WTC11 (cell line): ENCODE measurements at regions not wholly inside any gene's neighbourhood (a gene's known extent, or its start where the extent isn't known, plus 50 kb on each side); places are given as distances from the start of the nearest gene placed in this dataset.

Experiments
- ATAC-seq: fragments of 200-7000 bp; cut with Tn5 transposase; 2 replicates; pipeline ENCODE4 v1.10.0; 2021; ENCODE audit warnings: mild to moderate bottlenecking, moderate library complexity
- CTCF ChIA-PET: fragments of 300-600 bp; sonication (Branson Sonifier 250); formaldehyde crosslinking; loops from one replicate; lab custom pipeline; 2021; ENCODE audit warnings: antibody characterized with exemption; lab: Charles Lee
- POLR2A ChIA-PET: fragments of 350-600 bp; sonication (Branson Sonifier 250); formaldehyde crosslinking; loops from one replicate; lab custom pipeline; 2021; ENCODE audit warnings: antibody characterized with exemption; lab: Charles Lee
- DNase-seq: peaks from one replicate; pipeline ENCODE4 v3.0.0; 2021; ENCODE audit warnings: low spot score
- H3K27ac Mint-ChIP-seq: 2 replicates; pipeline ENCODE4 v1.8.0; 2021; ENCODE audit warnings: mixed read lengths
- H3K27me3 Mint-ChIP-seq: 2 replicates; pipeline ENCODE4 v1.8.0; 2021; ENCODE audit warnings: low read depth, mild to moderate bottlenecking, moderate library complexity, mixed read lengths
- H3K36me3 Mint-ChIP-seq: 2 replicates; pipeline ENCODE4 v1.8.0; 2021; ENCODE audit warnings: mixed read lengths
- H3K4me1 Mint-ChIP-seq: 2 replicates; pipeline ENCODE4 v1.8.0; 2022; ENCODE audit warnings: mixed read lengths
- H3K4me3 Mint-ChIP-seq: 2 replicates; pipeline ENCODE4 v1.8.0; 2021; ENCODE audit warnings: mild to moderate bottlenecking, moderate library complexity, mixed read lengths
- H3K9me3 Mint-ChIP-seq: 2 replicates; pipeline ENCODE4 v1.8.0; 2021; ENCODE audit warnings: mixed read lengths
- CREB1 ChIP-seq: sonication (generic); formaldehyde crosslinking; IDR thresholded peaks from 2 replicates; pipeline ENCODE4 v1.8.0; 2023; ENCODE audit warnings: mild to moderate bottlenecking, missing genetic modification reagents
- EMX1 ChIP-seq: fragments of 250-450 bp; sonication (Bioruptor Pico); IDR thresholded peaks from 2 replicates; pipeline ENCODE4 v1.8.0; 2021; ENCODE audit warnings: mild to moderate bottlenecking
- FOXJ3 ChIP-seq: sonication (generic); formaldehyde crosslinking; IDR thresholded peaks from 2 replicates; pipeline ENCODE4 v1.9.0; 2021; ENCODE audit warnings: missing genetic modification reagents, mild to moderate bottlenecking, borderline replicate concordance
- GRHL2 ChIP-seq: fragments of 250-450 bp; sonication (Bioruptor Pico); IDR thresholded peaks from 2 replicates; pipeline ENCODE4 v1.8.0; 2022; ENCODE audit warnings: mild to moderate bottlenecking, moderate library complexity; ENCODE audit not compliant: insufficient replicate concordance, severe bottlenecking
- GTF2I ChIP-seq: fragments of 250-450 bp; sonication (Bioruptor Pico); conservative IDR thresholded peaks from 2 replicates; pipeline ENCODE4 v1.4.0; 2021; ENCODE audit warnings: mild to moderate bottlenecking
- IRF2 ChIP-seq: sonication (generic); formaldehyde crosslinking; IDR thresholded peaks from 2 replicates; pipeline ENCODE4 v1.8.0; 2022; ENCODE audit warnings: low read depth, missing genetic modification reagents, borderline replicate concordance
- JAZF1 ChIP-seq: fragments of 250-450 bp; sonication (Bioruptor Pico); IDR thresholded peaks from 2 replicates; pipeline ENCODE4 v1.9.0; 2021; ENCODE audit warnings: moderate library complexity, mild to moderate bottlenecking, inconsistent platforms
- NFATC4 ChIP-seq: fragments of 250-450 bp; sonication (Bioruptor Pico); IDR thresholded peaks from 2 replicates; pipeline ENCODE4 v1.9.0; 2021; ENCODE audit warnings: mild to moderate bottlenecking
- NFE2L1 ChIP-seq: sonication (generic); formaldehyde crosslinking; IDR thresholded peaks from 2 replicates; pipeline ENCODE4 v1.8.1; 2023; ENCODE audit warnings: missing genetic modification reagents
- TEAD1 ChIP-seq: sonication (generic); formaldehyde crosslinking; IDR thresholded peaks from 2 replicates; pipeline ENCODE4 v1.8.0; 2022; ENCODE audit warnings: mild to moderate bottlenecking, missing genetic modification reagents
- ZBTB21 ChIP-seq: sonication (generic); formaldehyde crosslinking; IDR thresholded peaks from 2 replicates; pipeline ENCODE4 v1.8.1; 2023; ENCODE audit warnings: mild to moderate bottlenecking, missing genetic modification reagents, borderline replicate concordance
- ZNF232 ChIP-seq: sonication (generic); formaldehyde crosslinking; IDR thresholded peaks from 2 replicates; pipeline ENCODE4 v1.8.0; 2022; ENCODE audit warnings: mild to moderate bottlenecking, missing genetic modification reagents
- ZNF416 ChIP-seq: fragments of 250-450 bp; sonication (Bioruptor Pico); IDR thresholded peaks from 2 replicates; pipeline ENCODE4 v1.9.0; 2021; ENCODE audit warnings: mild to moderate bottlenecking, inconsistent platforms
- ZNF671 ChIP-seq: fragments of 250-450 bp; sonication (Bioruptor Pico); IDR thresholded peaks from 2 replicates; pipeline ENCODE4 v1.8.0; 2021; ENCODE audit warnings: mild to moderate bottlenecking
- TF ChIP-seq, protein P1 (sequence below): sonication (generic); formaldehyde crosslinking; IDR thresholded peaks from 2 replicates; pipeline ENCODE4 v1.8.1; 2022; ENCODE audit warnings: missing genetic modification reagents, borderline replicate concordance
- TF ChIP-seq, protein P2 (sequence below): sonication (generic); formaldehyde crosslinking; IDR thresholded peaks from 2 replicates; pipeline ENCODE4 v1.8.0; 2023; ENCODE audit warnings: missing genetic modification reagents, mild to moderate bottlenecking, borderline replicate concordance
- TF ChIP-seq, protein P3 (sequence below): sonication (generic); formaldehyde crosslinking; IDR thresholded peaks from 2 replicates; pipeline ENCODE4 v1.8.0; 2023; ENCODE audit warnings: missing genetic modification reagents
- TF ChIP-seq, protein P4 (sequence below): sonication (generic); formaldehyde crosslinking; IDR thresholded peaks from 2 replicates; pipeline ENCODE4 v1.8.1; 2023; ENCODE audit warnings: mild to moderate bottlenecking, missing genetic modification reagents, borderline replicate concordance
- TF ChIP-seq, protein P5 (sequence below): sonication (generic); formaldehyde crosslinking; IDR thresholded peaks from 2 replicates; pipeline ENCODE4 v1.8.0; 2022; ENCODE audit warnings: mild to moderate bottlenecking, missing genetic modification reagents
- TF ChIP-seq, protein P6 (sequence below): fragments of 250-450 bp; sonication (Bioruptor Pico); IDR thresholded peaks from 2 replicates; pipeline ENCODE4 v1.9.0; 2021; ENCODE audit warnings: moderate library complexity, mild to moderate bottlenecking, inconsistent platforms, borderline replicate concordance

DNA sequence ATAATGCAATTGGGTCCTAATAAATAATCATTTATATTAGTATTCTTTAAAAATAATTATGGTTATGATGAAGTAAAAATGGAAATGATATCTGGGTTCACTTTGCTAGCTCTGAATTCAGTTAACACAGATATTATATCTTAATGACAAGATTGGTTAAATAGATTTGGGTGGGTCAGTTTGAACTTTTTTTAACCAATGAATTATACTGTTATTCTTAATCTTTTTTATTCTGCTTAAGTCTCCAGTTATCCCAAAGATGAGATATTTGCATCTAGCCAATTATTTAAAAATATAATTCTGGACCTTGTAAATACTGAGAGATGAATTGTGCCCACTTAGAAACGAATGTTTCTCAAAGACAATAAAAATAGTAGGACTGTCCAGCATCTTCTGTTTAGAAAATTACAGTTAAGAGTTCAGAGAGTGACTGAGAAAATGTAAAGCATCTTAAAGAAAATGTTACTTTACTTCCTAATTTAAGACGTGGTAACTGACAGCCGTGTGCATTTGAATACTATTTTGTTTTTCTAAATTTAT is 345.2 kb downstream of the USP25 start:
- Mint-ChIP-seq H3K4me3 (no peak overlapping the region), H3K4me1 (peaks cover 10% of the 10 kb centered on the region), H3K9me3 (no peaks in the 10 kb centered on the region), H3K27me3 (no peaks in the 10 kb centered on the region), H3K27ac (no peak overlapping the region), H3K36me3 (no peaks in the 10 kb centered on the region)
- ATAC-seq, result no peak
- CTCF ChIA-PET, result interaction anchor here (0.8 kb wide), 1 partner anchor 255 kb away, joined by 3 read pairs; no protein-coding TSS in a partner anchor
- POLR2A ChIA-PET, result no interaction called here
- no peak for DNase-seq
- TF ChIP-seq JAZF1 (CRISPR knock-in tag) (no peak), ZNF232 (CRISPR knock-in tag) (no peak), NFE2L1 (no peak), NFATC4 (CRISPR knock-in tag) (no peak), IRF2 (CRISPR knock-in tag) (no peak), ZBTB21 (CRISPR knock-in tag) (no peak), FOXJ3 (CRISPR knock-in tag) (no peak), ZNF416 (CRISPR knock-in tag) (no peak), ZNF671 (no peak), EMX1 (CRISPR knock-in tag) (no peak), CREB1 (CRISPR knock-in tag) (no peak), GTF2I (no peak), TEAD1 (CRISPR knock-in tag) (no peak), GRHL2 (CRISPR knock-in tag) (no peak)
- TF ChIP-seq, protein P1, sequence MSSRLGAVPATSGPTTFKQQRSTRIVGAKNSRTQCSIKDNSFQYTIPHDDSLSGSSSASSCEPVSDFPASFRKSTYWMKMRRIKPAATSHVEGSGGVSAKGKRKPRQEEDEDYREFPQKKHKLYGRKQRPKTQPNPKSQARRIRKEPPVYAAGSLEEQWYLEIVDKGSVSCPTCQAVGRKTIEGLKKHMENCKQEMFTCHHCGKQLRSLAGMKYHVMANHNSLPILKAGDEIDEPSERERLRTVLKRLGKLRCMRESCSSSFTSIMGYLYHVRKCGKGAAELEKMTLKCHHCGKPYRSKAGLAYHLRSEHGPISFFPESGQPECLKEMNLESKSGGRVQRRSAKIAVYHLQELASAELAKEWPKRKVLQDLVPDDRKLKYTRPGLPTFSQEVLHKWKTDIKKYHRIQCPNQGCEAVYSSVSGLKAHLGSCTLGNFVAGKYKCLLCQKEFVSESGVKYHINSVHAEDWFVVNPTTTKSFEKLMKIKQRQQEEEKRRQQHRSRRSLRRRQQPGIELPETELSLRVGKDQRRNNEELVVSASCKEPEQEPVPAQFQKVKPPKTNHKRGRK (CRISPR knock-in tag), result no peak
- TF ChIP-seq, protein P2, sequence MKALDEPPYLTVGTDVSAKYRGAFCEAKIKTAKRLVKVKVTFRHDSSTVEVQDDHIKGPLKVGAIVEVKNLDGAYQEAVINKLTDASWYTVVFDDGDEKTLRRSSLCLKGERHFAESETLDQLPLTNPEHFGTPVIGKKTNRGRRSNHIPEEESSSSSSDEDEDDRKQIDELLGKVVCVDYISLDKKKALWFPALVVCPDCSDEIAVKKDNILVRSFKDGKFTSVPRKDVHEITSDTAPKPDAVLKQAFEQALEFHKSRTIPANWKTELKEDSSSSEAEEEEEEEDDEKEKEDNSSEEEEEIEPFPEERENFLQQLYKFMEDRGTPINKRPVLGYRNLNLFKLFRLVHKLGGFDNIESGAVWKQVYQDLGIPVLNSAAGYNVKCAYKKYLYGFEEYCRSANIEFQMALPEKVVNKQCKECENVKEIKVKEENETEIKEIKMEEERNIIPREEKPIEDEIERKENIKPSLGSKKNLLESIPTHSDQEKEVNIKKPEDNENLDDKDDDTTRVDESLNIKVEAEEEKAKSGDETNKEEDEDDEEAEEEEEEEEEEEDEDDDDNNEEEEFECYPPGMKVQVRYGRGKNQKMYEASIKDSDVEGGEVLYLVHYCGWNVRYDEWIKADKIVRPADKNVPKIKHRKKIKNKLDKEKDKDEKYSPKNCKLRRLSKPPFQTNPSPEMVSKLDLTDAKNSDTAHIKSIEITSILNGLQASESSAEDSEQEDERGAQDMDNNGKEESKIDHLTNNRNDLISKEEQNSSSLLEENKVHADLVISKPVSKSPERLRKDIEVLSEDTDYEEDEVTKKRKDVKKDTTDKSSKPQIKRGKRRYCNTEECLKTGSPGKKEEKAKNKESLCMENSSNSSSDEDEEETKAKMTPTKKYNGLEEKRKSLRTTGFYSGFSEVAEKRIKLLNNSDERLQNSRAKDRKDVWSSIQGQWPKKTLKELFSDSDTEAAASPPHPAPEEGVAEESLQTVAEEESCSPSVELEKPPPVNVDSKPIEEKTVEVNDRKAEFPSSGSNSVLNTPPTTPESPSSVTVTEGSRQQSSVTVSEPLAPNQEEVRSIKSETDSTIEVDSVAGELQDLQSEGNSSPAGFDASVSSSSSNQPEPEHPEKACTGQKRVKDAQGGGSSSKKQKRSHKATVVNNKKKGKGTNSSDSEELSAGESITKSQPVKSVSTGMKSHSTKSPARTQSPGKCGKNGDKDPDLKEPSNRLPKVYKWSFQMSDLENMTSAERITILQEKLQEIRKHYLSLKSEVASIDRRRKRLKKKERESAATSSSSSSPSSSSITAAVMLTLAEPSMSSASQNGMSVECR, result no peak
- TF ChIP-seq, protein P3, sequence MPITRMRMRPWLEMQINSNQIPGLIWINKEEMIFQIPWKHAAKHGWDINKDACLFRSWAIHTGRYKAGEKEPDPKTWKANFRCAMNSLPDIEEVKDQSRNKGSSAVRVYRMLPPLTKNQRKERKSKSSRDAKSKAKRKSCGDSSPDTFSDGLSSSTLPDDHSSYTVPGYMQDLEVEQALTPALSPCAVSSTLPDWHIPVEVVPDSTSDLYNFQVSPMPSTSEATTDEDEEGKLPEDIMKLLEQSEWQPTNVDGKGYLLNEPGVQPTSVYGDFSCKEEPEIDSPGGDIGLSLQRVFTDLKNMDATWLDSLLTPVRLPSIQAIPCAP (CRISPR knock-in tag), result no peak
- TF ChIP-seq, protein P4, sequence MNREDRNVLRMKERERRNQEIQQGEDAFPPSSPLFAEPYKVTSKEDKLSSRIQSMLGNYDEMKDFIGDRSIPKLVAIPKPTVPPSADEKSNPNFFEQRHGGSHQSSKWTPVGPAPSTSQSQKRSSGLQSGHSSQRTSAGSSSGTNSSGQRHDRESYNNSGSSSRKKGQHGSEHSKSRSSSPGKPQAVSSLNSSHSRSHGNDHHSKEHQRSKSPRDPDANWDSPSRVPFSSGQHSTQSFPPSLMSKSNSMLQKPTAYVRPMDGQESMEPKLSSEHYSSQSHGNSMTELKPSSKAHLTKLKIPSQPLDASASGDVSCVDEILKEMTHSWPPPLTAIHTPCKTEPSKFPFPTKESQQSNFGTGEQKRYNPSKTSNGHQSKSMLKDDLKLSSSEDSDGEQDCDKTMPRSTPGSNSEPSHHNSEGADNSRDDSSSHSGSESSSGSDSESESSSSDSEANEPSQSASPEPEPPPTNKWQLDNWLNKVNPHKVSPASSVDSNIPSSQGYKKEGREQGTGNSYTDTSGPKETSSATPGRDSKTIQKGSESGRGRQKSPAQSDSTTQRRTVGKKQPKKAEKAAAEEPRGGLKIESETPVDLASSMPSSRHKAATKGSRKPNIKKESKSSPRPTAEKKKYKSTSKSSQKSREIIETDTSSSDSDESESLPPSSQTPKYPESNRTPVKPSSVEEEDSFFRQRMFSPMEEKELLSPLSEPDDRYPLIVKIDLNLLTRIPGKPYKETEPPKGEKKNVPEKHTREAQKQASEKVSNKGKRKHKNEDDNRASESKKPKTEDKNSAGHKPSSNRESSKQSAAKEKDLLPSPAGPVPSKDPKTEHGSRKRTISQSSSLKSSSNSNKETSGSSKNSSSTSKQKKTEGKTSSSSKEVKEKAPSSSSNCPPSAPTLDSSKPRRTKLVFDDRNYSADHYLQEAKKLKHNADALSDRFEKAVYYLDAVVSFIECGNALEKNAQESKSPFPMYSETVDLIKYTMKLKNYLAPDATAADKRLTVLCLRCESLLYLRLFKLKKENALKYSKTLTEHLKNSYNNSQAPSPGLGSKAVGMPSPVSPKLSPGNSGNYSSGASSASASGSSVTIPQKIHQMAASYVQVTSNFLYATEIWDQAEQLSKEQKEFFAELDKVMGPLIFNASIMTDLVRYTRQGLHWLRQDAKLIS (CRISPR knock-in tag), result no peak
- TF ChIP-seq, protein P5, sequence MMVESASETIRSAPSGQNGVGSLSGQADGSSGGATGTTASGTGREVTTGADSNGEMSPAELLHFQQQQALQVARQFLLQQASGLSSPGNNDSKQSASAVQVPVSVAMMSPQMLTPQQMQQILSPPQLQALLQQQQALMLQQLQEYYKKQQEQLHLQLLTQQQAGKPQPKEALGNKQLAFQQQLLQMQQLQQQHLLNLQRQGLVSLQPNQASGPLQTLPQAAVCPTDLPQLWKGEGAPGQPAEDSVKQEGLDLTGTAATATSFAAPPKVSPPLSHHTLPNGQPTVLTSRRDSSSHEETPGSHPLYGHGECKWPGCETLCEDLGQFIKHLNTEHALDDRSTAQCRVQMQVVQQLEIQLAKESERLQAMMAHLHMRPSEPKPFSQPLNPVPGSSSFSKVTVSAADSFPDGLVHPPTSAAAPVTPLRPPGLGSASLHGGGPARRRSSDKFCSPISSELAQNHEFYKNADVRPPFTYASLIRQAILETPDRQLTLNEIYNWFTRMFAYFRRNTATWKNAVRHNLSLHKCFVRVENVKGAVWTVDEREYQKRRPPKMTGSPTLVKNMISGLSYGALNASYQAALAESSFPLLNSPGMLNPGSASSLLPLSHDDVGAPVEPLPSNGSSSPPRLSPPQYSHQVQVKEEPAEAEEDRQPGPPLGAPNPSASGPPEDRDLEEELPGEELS (CRISPR knock-in tag), result no peak
- TF ChIP-seq, protein P6, sequence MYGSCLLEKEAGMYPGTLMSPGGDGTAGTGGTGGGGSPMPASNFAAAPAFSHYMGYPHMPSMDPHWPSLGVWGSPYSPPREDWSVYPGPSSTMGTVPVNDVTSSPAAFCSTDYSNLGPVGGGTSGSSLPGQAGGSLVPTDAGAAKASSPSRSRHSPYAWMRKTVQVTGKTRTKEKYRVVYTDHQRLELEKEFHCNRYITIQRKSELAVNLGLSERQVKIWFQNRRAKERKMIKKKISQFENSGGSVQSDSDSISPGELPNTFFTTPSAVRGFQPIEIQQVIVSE (CRISPR knock-in tag), result no peak
